ENCODE measurements at regions not wholly inside any gene's neighbourhood (a gene's known extent, or its start where the extent isn't known, plus 50 kb on each side); places are given as distances from the start of the nearest gene placed in this dataset.
"Not testable (repeated sequence)": the region's sequence is repeated elsewhere in the genome, so short reads cannot be mapped to it uniquely, and the experiment has no call there.

- DNase-seq = not testable (repeated sequence)
Observed at GRCh38 chr7:153958789-153959188, 93.4 kb upstream of the DPP6 start.

GRCh38 chr7:153964481-153965112 lies 87.6 kb upstream of the DPP6 start:
- DNase-seq = not testable (repeated sequence)

- DNase-seq = not testable (repeated sequence)
Observed at GRCh38 chr7:153969016-153969415, 83.2 kb upstream of the DPP6 start.

GRCh38 chr7:153974603-153975002 lies 77.6 kb upstream of the DPP6 start:
- not testable (repeated sequence) for DNase-seq

- not testable (repeated sequence) for DNase-seq
Observed at GRCh38 chr7:153976745-153977144, 75.5 kb upstream of the DPP6 start.

GRCh38 chr7:153983186-153983585 lies 69.0 kb upstream of the DPP6 start:
- DNase-seq = not testable (repeated sequence)

- not testable (repeated sequence) for DNase-seq
Observed at GRCh38 chr7:153989066-153989627, 63.1 kb upstream of the DPP6 start.

- not testable (repeated sequence) for DNase-seq
Observed at GRCh38 chr7:153989742-153990425, 62.3 kb upstream of the DPP6 start.

- not testable (repeated sequence) for DNase-seq
Observed at GRCh38 chr7:153991471-153991870, 60.7 kb upstream of the DPP6 start.

- not testable (repeated sequence) for DNase-seq
Observed at GRCh38 chr7:153993402-153993801, 58.8 kb upstream of the DPP6 start.

- DNase-seq = not testable (repeated sequence)
Observed at GRCh38 chr7:153998896-153999295, 53.3 kb upstream of the DPP6 start.

Data from stimulated activated CD4-positive, alpha-beta T cell treated with anti-CD3 and anti-CD28 coated beads, Interleukin-2, amount 100 ng/mL, for 48 hours (primary cell).